ENCODE measurements at regions not wholly inside any gene's neighbourhood (a gene's known extent, or its start where the extent isn't known, plus 50 kb on each side); places are given as distances from the start of the nearest gene placed in this dataset.

- Histone ChIP-seq H3K36me3 (no peaks in the 10 kb centered on the region), H3K27ac (no peak overlapping the region), H3K27me3 (no peaks in the 10 kb centered on the region), H3K9me3 (peaks cover 0 to 23% (median 5%) of the 10 kb centered on the region in 12 donors), H3K4me3 (no peak overlapping the region), H3K4me1 (no peaks in the 10 kb centered on the region)
- 50 to 61% (median 56%) methylated on average over 2 of the region's 2 CpGs for WGBS, 4 donors
- DNase-seq (no peak), ATAC-seq (no peak)
- intact Hi-C loops (cut with DNase I), result no loop called here
- TF ChIP-seq CTCF (IDR thresholded peaks at IDR 0.05) (no peak), POLR2A (IDR thresholded peaks at IDR 0.05) (no peak)
Measured at GRCh38 chr12:82537436-82537835, 149.3 kb upstream of the TMTC2 start.

GRCh38 chr12:82554529-82554928, 132.2 kb upstream of the TMTC2 start:
- H3K36me3 ChIP-seq, result no peaks in the 10 kb centered on the region
- WGBS, 4 donors, result 45 to 57% (median 51%) methylated on average over 2 of the region's 2 CpGs
- no peak for DNase-seq
- no peak overlapping the region for H3K27ac ChIP-seq
- no peaks in the 10 kb centered on the region for H3K4me1 ChIP-seq
- peaks cover 0 to 30% (median 7%) of the 10 kb centered on the region in 12 donors for H3K9me3 ChIP-seq
- H3K4me3 ChIP-seq, result no peak overlapping the region
- no peak for TF ChIP-seq POLR2A (IDR thresholded peaks at IDR 0.05)
- no peak for TF ChIP-seq CTCF (IDR thresholded peaks at IDR 0.05)
- ATAC-seq, result no peak
- no peaks in the 10 kb centered on the region for H3K27me3 ChIP-seq
- intact Hi-C loops (cut with DNase I), result no loop called here

GRCh38 chr12:82555699-82556098, 131.0 kb upstream of the TMTC2 start:
- peaks cover 0 to 20% (median 2%) of the 10 kb centered on the region in 12 donors for H3K9me3 ChIP-seq
- H3K27me3 ChIP-seq, result no peaks in the 10 kb centered on the region
- DNase-seq (no peak), ATAC-seq (no peak)
- 3 to 19% (median 10%) methylated on average over 1 of the region's 1 CpG for WGBS, 4 donors
- no peak overlapping the region for H3K4me3 ChIP-seq
- no peak for TF ChIP-seq POLR2A (IDR thresholded peaks at IDR 0.05)
- no peak for TF ChIP-seq CTCF (IDR thresholded peaks at IDR 0.05)
- no peaks in the 10 kb centered on the region for H3K4me1 ChIP-seq
- intact Hi-C loops (cut with DNase I), result no loop called here
- no peaks in the 10 kb centered on the region for H3K36me3 ChIP-seq
- H3K27ac ChIP-seq, result no peak overlapping the region

- H3K4me1 ChIP-seq, result no peaks in the 10 kb centered on the region
- DNase-seq, result no peak
- no peaks in the 10 kb centered on the region for H3K27me3 ChIP-seq
- no peaks in the 10 kb centered on the region for H3K36me3 ChIP-seq
- H3K9me3 ChIP-seq, result no peaks in the 10 kb centered on the region
- WGBS, 4 donors, result 29 to 85% (median 72%) methylated on average over 1 of the region's 1 CpG
- intact Hi-C loops (cut with DNase I), result no loop called here
- ATAC-seq, result no peak
- TF ChIP-seq CTCF (IDR thresholded peaks at IDR 0.05), result no peak
- TF ChIP-seq POLR2A (IDR thresholded peaks at IDR 0.05), result no peak
- no peak overlapping the region for H3K27ac ChIP-seq
- no peak overlapping the region for H3K4me3 ChIP-seq
Measured at GRCh38 chr12:82565966-82566365, 120.7 kb upstream of the TMTC2 start.

Data from heart left ventricle (tissue), 16 donors.